ENCODE measurements at regions not wholly inside any gene's neighbourhood (a gene's known extent, or its start where the extent isn't known, plus 50 kb on each side); places are given as distances from the start of the nearest gene placed in this dataset.

- H2BK20ac ChIP-seq (ENCODE audit: low read depth, low read length, poor library complexity, severe bottlenecking): no peak overlapping the region
- no CpG with 5 or more reads among the region's 2 CpGs for WGBS (ENCODE audit: extremely low coverage, insufficient read length, low lambda C conversion rate)
- H3K18ac ChIP-seq (ENCODE audit: insufficient read length, low read depth, low read length): no peak overlapping the region
- no peak overlapping the region for H2BK15ac ChIP-seq (ENCODE audit: low read depth, low read length)
- peaks cover 5 to 7% of the 10 kb centered on the region in 2 experiments for H3K4me1 Mint-ChIP-seq
- H3K79me1 ChIP-seq (ENCODE audit: insufficient read depth, low read depth, low read length, poor library complexity, severe bottlenecking): no peaks in the 10 kb centered on the region
- peaks cover 3% of the 10 kb centered on the region for H3K27me3 Mint-ChIP-seq (ENCODE audit: low read depth)
- DNase-seq: no peak
- no peak overlapping the region for H3K27ac Mint-ChIP-seq
- H3K9ac ChIP-seq (ENCODE audit: extremely low read depth, insufficient read length, low read length): no peak overlapping the region
- peaks cover 65 to 71% of the 10 kb centered on the region in 2 experiments for H3K9me3 Mint-ChIP-seq
- no peak overlapping the region for H3K4me3 Mint-ChIP-seq
- H3K4me2 ChIP-seq (ENCODE audit: insufficient read depth, insufficient read length, low read length): no peak overlapping the region
- H3K23ac ChIP-seq (ENCODE audit: insufficient read length, low read depth, low read length): no peak overlapping the region
- H3K79me2 ChIP-seq (ENCODE audit: insufficient read depth, low read length): no peaks in the 10 kb centered on the region
- no peak overlapping the region for H3K56ac ChIP-seq (ENCODE audit: insufficient read length, low read depth, low read length)
- no peak overlapping the region for H2BK12ac ChIP-seq (ENCODE audit: insufficient read length, low read depth, low read length)
- TF ChIP-seq CTCF (conservative IDR thresholded peaks at IDR 0.05): no peak
- no peaks in the 10 kb centered on the region for H3K4me1 ChIP-seq (ENCODE audit: insufficient read depth, low read length)
- no peak overlapping the region for H3T11ph ChIP-seq (ENCODE audit: low read length)
- H2BK5ac ChIP-seq (ENCODE audit: insufficient read length, low read length): no peak overlapping the region
- peaks cover 13% of the 10 kb centered on the region for H3K9me3 ChIP-seq (ENCODE audit: control insufficient read depth, low read depth, low read length)
- H4K8ac ChIP-seq (replicated peaks; ENCODE audit: insufficient read length, low read depth, low read length): no peak overlapping the region
- H2AK5ac ChIP-seq (ENCODE audit: insufficient read length, low read length): no peak overlapping the region
- H3K4ac ChIP-seq (ENCODE audit: low read depth, low read length): no peak overlapping the region
- H4K20me1 ChIP-seq (ENCODE audit: control insufficient read depth, insufficient read depth, insufficient read length): no peaks in the 10 kb centered on the region
- no peak overlapping the region for H3K14ac ChIP-seq (ENCODE audit: insufficient read depth, low read length)
- H2BK120ac ChIP-seq (ENCODE audit: low read depth, low read length, poor library complexity, severe bottlenecking): no peak overlapping the region
- H3K23me2 ChIP-seq (ENCODE audit: insufficient read length, low read depth, low read length, poor library complexity, severe bottlenecking): no peaks in the 10 kb centered on the region
- peaks cover 4 to 7% (median 4%) of the 10 kb centered on the region in 3 experiments; a peak in 4 of 7 replicates for H3K36me3 Mint-ChIP-seq (ENCODE audit: insufficient read depth in 1 of 3, low read depth in 3 of 3)
- H4K5ac ChIP-seq (ENCODE audit: insufficient read length, low read depth, low read length): no peak overlapping the region
- H2AFZ ChIP-seq (ENCODE audit: low read length): no peak overlapping the region
- no peak overlapping the region for H4K91ac ChIP-seq (ENCODE audit: insufficient read length, low read depth, low read length)
- no peaks in the 10 kb centered on the region for H3K27me3 ChIP-seq (ENCODE audit: insufficient read depth, low read length)
- H3K27ac ChIP-seq (ENCODE audit: insufficient read length, low read depth, low read length): no peak overlapping the region
Measured at GRCh38 chrX:150200361-150200760, 162.8 kb upstream of the MAMLD1 start.
